ENCODE measurements at regions not wholly inside any gene's neighbourhood (a gene's known extent, or its start where the extent isn't known, plus 50 kb on each side); places are given as distances from the start of the nearest gene placed in this dataset.

DNA sequence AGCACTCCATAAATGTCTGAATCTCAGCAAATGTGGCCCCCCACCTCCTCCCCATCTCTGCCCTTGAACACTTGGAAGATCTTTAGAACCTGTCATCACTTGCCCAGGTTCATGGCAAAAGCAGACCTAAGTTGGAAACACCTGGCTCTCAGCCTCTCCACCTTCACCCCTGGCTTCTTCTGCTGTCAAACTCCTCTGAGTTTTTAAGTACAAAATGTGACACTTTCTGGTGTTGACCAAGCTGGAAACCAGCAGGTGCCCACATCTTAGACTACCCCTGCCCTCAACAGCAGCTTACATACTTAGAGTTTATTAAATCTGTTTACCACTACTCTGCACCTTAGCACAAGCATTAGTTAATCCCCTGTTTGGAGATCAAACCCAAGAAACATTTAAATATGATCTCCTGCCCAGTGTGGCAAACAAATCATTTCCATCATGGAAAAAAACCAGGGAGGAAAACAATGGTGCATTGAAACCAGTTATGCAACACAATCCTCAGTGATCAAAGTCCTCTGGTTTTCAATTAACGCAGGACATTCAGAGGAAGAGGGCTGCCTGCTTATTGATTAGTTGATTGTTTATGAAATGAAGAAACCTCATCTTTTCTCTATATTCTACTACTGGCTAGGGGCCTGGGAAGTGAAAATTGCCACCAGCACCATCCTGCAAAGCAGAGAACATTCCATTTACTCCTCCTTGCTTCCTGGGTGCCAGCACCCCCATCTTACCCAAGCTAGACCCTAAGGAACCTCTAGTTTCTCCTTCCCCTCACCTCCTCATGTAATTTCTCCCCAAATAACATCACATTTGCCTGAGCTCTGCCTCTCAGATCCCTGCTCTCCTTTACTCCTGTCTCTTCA, 139.4 kb upstream of the RAB4A start (continued):
- TF ChIP-seq, protein P1, sequence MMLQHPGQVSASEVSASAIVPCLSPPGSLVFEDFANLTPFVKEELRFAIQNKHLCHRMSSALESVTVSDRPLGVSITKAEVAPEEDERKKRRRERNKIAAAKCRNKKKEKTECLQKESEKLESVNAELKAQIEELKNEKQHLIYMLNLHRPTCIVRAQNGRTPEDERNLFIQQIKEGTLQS (CRISPR knock-in tag; IDR thresholded peaks at IDR 0.05) = no peak
- TF ChIP-seq RCOR2 (CRISPR knock-in tag; IDR thresholded peaks at IDR 0.05) = peak; percentile 65; the same call in 1 of the 2 replicates
- TF ChIP-seq, protein P2, sequence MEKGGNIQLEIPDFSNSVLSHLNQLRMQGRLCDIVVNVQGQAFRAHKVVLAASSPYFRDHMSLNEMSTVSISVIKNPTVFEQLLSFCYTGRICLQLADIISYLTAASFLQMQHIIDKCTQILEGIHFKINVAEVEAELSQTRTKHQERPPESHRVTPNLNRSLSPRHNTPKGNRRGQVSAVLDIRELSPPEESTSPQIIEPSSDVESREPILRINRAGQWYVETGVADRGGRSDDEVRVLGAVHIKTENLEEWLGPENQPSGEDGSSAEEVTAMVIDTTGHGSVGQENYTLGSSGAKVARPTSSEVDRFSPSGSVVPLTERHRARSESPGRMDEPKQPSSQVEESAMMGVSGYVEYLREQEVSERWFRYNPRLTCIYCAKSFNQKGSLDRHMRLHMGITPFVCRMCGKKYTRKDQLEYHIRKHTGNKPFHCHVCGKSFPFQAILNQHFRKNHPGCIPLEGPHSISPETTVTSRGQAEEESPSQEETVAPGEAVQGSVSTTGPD (CRISPR knock-in tag; IDR thresholded peaks at IDR 0.05) = 0 out of 2 replicates have a peak, but pooled peaks have one; percentile 42
- TF ChIP-seq, protein P3, sequence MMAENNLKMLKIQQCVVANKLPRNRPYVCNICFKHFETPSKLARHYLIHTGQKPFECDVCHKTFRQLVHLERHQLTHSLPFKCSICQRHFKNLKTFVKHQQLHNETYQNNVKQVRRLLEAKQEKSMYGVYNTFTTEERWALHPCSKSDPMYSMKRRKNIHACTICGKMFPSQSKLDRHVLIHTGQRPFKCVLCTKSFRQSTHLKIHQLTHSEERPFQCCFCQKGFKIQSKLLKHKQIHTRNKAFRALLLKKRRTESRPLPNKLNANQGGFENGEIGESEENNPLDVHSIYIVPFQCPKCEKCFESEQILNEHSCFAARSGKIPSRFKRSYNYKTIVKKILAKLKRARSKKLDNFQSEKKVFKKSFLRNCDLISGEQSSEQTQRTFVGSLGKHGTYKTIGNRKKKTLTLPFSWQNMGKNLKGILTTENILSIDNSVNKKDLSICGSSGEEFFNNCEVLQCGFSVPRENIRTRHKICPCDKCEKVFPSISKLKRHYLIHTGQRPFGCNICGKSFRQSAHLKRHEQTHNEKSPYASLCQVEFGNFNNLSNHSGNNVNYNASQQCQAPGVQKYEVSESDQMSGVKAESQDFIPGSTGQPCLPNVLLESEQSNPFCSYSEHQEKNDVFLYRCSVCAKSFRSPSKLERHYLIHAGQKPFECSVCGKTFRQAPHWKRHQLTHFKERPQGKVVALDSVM (CRISPR knock-in tag; IDR thresholded peaks at IDR 0.05) = no peak
- peak; percentile 91 for TF ChIP-seq SIX1 (CRISPR knock-in tag; IDR thresholded peaks at IDR 0.05; ENCODE audit: borderline replicate concordance)
- TF ChIP-seq, protein P4, sequence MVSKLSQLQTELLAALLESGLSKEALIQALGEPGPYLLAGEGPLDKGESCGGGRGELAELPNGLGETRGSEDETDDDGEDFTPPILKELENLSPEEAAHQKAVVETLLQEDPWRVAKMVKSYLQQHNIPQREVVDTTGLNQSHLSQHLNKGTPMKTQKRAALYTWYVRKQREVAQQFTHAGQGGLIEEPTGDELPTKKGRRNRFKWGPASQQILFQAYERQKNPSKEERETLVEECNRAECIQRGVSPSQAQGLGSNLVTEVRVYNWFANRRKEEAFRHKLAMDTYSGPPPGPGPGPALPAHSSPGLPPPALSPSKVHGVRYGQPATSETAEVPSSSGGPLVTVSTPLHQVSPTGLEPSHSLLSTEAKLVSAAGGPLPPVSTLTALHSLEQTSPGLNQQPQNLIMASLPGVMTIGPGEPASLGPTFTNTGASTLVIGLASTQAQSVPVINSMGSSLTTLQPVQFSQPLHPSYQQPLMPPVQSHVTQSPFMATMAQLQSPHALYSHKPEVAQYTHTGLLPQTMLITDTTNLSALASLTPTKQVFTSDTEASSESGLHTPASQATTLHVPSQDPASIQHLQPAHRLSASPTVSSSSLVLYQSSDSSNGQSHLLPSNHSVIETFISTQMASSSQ (IDR thresholded peaks at IDR 0.05; ENCODE audit: low read depth) = peak; percentile 67; the same call in 1 of the 2 replicates
- TF ChIP-seq, protein P4 (CRISPR knock-in tag; IDR thresholded peaks at IDR 0.05; ENCODE audit: borderline replicate concordance) = peak; percentile 73; the same call in 1 of the 2 replicates
- TF ChIP-seq, protein P5, sequence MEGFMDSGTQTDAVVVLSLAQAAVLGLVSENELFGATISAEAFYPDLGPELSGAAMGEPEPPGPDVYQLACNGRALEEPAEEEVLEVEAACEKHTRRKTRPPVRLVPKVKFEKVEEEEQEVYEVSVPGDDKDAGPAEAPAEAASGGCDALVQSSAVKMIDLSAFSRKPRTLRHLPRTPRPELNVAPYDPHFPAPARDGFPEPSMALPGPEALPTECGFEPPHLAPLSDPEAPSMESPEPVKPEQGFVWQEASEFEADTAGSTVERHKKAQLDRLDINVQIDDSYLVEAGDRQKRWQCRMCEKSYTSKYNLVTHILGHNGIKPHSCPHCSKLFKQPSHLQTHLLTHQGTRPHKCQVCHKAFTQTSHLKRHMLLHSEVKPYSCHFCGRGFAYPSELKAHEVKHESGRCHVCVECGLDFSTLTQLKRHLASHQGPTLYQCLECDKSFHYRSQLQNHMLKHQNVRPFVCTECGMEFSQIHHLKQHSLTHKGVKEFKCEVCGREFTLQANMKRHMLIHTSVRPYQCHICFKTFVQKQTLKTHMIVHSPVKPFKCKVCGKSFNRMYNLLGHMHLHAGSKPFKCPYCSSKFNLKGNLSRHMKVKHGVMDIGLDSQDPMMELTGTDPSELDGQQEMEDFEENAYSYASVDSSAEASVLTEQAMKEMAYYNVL (CRISPR knock-in tag; IDR thresholded peaks at IDR 0.05; ENCODE audit: borderline replicate concordance) = peak; percentile 88; the same call in 1 of the 2 replicates
- TF ChIP-seq CREM (IDR thresholded peaks at IDR 0.05) = peak; percentile 90
- no peak for TF ChIP-seq CREM (CRISPR knock-in tag; IDR thresholded peaks at IDR 0.05)
- TF ChIP-seq MTF1 (CRISPR knock-in tag; IDR thresholded peaks at IDR 0.05) = no peak
- peak; percentile 73 for TF ChIP-seq ARNTL (CRISPR knock-in tag; IDR thresholded peaks at IDR 0.05)
- TF ChIP-seq ZMYM4 (CRISPR knock-in tag; IDR thresholded peaks at IDR 0.05) = peak; percentile 49; the same call in 1 of the 2 replicates
- TF ChIP-seq RBM22 (optimal IDR thresholded peaks at IDR 0.05; ENCODE audit: low read length) = no peak
- TF ChIP-seq RBAK (CRISPR knock-in tag; IDR thresholded peaks at IDR 0.05) = no peak
- TF ChIP-seq, protein P6, sequence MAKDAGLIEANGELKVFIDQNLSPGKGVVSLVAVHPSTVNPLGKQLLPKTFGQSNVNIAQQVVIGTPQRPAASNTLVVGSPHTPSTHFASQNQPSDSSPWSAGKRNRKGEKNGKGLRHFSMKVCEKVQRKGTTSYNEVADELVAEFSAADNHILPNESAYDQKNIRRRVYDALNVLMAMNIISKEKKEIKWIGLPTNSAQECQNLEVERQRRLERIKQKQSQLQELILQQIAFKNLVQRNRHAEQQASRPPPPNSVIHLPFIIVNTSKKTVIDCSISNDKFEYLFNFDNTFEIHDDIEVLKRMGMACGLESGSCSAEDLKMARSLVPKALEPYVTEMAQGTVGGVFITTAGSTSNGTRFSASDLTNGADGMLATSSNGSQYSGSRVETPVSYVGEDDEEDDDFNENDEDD (CRISPR knock-in tag; IDR thresholded peaks at IDR 0.05; ENCODE audit: borderline replicate concordance) = no peak
- no peak for TF ChIP-seq ZNF230 (CRISPR knock-in tag; IDR thresholded peaks at IDR 0.05)
- no peak for TF ChIP-seq EZH2 (conservative IDR thresholded peaks at IDR 0.05; ENCODE audit: low read depth, low read length)

Data from HepG2 (cell line).